Panc1 (cell line): ENCODE measurements at regions not wholly inside any gene's neighbourhood (a gene's known extent, or its start where the extent isn't known, plus 50 kb on each side); places are given as distances from the start of the nearest gene placed in this dataset.

Experiments used
- ATAC-seq: fragments of 200-7000 bp; cut with Tn5 transposase; 2 replicates; pipeline ENCODE4 v1.9.1; 2020; ENCODE audit warnings: mild to moderate bottlenecking, moderate library complexity
- BruUV-seq: library from RNA; stranded (reverse); fragments of 400-500 nt; replicated peaks from 2 replicates; lab custom pipeline; 2021; lab: Mats Ljungman, UMichigan
- CTCF ChIA-PET: fragments of 300-600 bp; sonication (Branson Sonifier 250); formaldehyde crosslinking; loops from one replicate; lab custom pipeline; 2022; ENCODE audit warnings: antibody characterized with exemption; lab: Charles Lee
- POLR2A ChIA-PET: fragments of 300-600 bp; sonication (Branson Sonifier 250); formaldehyde crosslinking; loops from one replicate; lab custom pipeline; 2022; ENCODE audit warnings: antibody characterized with exemption; lab: Charles Lee
- DNase-seq: peaks from one replicate; pipeline ENCODE4 v3.0.0-alpha.2; 2010; ENCODE audit warnings: low read depth, low spot score
- H3K27ac ChIP-seq: 2 replicates; pipeline ENCODE4 v1.5.1; 2011; ENCODE audit warnings: mild to moderate bottlenecking, low read length, inconsistent platforms
- H3K27me3 ChIP-seq: fragments of 200-500 bp; sonication (Bioruptor generic); 2 replicates; pipeline ENCODE4 v1.6.0; 2014; ENCODE audit warnings: low read length, inconsistent platforms; ENCODE audit not compliant: control insufficient read depth, insufficient read depth
- H3K36me3 ChIP-seq: fragments of 200-500 bp; sonication (Bioruptor generic); 2 replicates; pipeline ENCODE4 v1.5.1; 2014; ENCODE audit warnings: inconsistent platforms, mild to moderate bottlenecking, low read length, moderate library complexity; ENCODE audit not compliant: control insufficient read depth, insufficient read depth
- H3K4me1 ChIP-seq: 2 replicates; pipeline ENCODE4 v1.5.1; 2011; ENCODE audit warnings: inconsistent platforms, mild to moderate bottlenecking, low read length, moderate library complexity; ENCODE audit not compliant: control insufficient read depth, insufficient read depth
- H3K4me3 ChIP-seq, 2 experiments: 2 replicates each; pipeline ENCODE4 v1.5.1; 2011 to 2012; ENCODE audit warnings: low read depth in 2 of 2, low read length in 2 of 2, mild to moderate bottlenecking in 2 of 2, inconsistent platforms in 1 of 2, moderate library complexity in 1 of 2
- H3K9me3 ChIP-seq: fragments of 200-500 bp; sonication (Bioruptor generic); 2 replicates; pipeline ENCODE4 v1.5.1; 2014; ENCODE audit warnings: low read depth, mild to moderate bottlenecking, inconsistent platforms, low read length, moderate library complexity; ENCODE audit not compliant: control insufficient read depth, insufficient read depth
- CTCF ChIP-seq: fragments of 450-650 bp; IDR thresholded peaks from 2 replicates; pipeline ENCODE4 v1.5.1; 2017; ENCODE audit warnings: mild to moderate bottlenecking
- POLR2AphosphoS5 ChIP-seq: IDR thresholded peaks from 2 replicates; pipeline ENCODE4 v1.6.1; 2012; ENCODE audit warnings: mild to moderate bottlenecking, low read depth, low read length, moderate library complexity
- REST ChIP-seq, 2 experiments: IDR thresholded peaks; 2 replicates each; pipeline ENCODE4 v1.6.1; 2011 to 2012; ENCODE audit warnings: low read depth in 2 of 2, control low read depth in 1 of 2, low read length in 1 of 2, mild to moderate bottlenecking in 1 of 2, moderate library complexity in 1 of 2; ENCODE audit not compliant: insufficient read depth in 1 of 2
- SIN3A ChIP-seq: IDR thresholded peaks from 2 replicates; pipeline ENCODE4 v1.6.1; 2012; ENCODE audit warnings: low read depth, mild to moderate bottlenecking, low read length, moderate library complexity, borderline replicate concordance; ENCODE audit not compliant: insufficient read depth
- TCF7L2 ChIP-seq: IDR thresholded peaks from 2 replicates; pipeline ENCODE4 v1.6.1; 2011; ENCODE audit warnings: mild to moderate bottlenecking, low read depth, low read length, inconsistent platforms
- in situ Hi-C: cut with HindIII; loops from 2 replicates; pipeline ENCODE4 v1.10.0; 2016; ENCODE audit warnings: low sequenced_read_pairs, low pct_unique_long_range_greater_than_20kb
- intact Hi-C: fragments of 100-400 bp; cut with micrococcal nuclease; formaldehyde crosslinking; loops from one replicate; pipeline ENCODE4 v1.10.0; 2022; ENCODE audit not compliant: unreplicated experiment

- Histone ChIP-seq H3K9me3 (no peaks in the 10 kb centered on the region), H3K27ac (no peak overlapping the region), H3K27me3 (no peaks in the 10 kb centered on the region), H3K4me1 (no peaks in the 10 kb centered on the region), H3K36me3 (no peaks in the 10 kb centered on the region), H3K4me3 (no peak overlapping the region)
- ChIA-PET CTCF (no interaction called here), POLR2A (no interaction called here)
- intact Hi-C loops (no loop called here), in situ Hi-C loops (no loop called here)
- no peak for ATAC-seq
- BruUV-seq, result no TSS peak
- no peak for TF ChIP-seq REST (IDR thresholded peaks at IDR 0.05; ENCODE audit: insufficient read depth in 1 of 2, low read depth in 2 of 2, low read length in 1 of 2)
- TF ChIP-seq POLR2AphosphoS5, result no peak
- TF ChIP-seq TCF7L2, result no peak
- no peak for TF ChIP-seq SIN3A
- TF ChIP-seq CTCF, result no peak
- DNase-seq, result no peak
These were observed 824.6 kb upstream of the NEGR1 start for GRCh38 chr1:73106931-73107330.

- H3K36me3 ChIP-seq, result no peaks in the 10 kb centered on the region
- H3K27ac ChIP-seq, result no peak overlapping the region
- no peaks in the 10 kb centered on the region for H3K4me1 ChIP-seq
- no peaks in the 10 kb centered on the region for H3K9me3 ChIP-seq
- intact Hi-C loops (no loop called here), in situ Hi-C loops (no loop called here)
- BruUV-seq, result no TSS peak
- TF ChIP-seq SIN3A (no peak), POLR2AphosphoS5 (no peak), REST (IDR thresholded peaks at IDR 0.05; ENCODE audit: insufficient read depth in 1 of 2, low read depth in 2 of 2, low read length in 1 of 2) (no peak), TCF7L2 (no peak), CTCF (no peak)
- H3K27me3 ChIP-seq, result no peaks in the 10 kb centered on the region
- ChIA-PET POLR2A (no interaction called here), CTCF (no interaction called here)
- H3K4me3 ChIP-seq, result no peak overlapping the region
- DNase-seq (no peak), ATAC-seq (no peak)
These were observed 823.4 kb upstream of the NEGR1 start for GRCh38 chr1:73105755-73106154.
